HCT116 (cell line): ENCODE measurements at regions not wholly inside any gene's neighbourhood (a gene's known extent, or its start where the extent isn't known, plus 50 kb on each side); places are given as distances from the start of the nearest gene placed in this dataset.

Source experiments
- ATAC-seq: fragments of 200-7000 bp; cut with Tn5 transposase; 2 replicates; pipeline ENCODE4 v1.9.1; 2020; ENCODE audit warnings: mild to moderate bottlenecking, moderate library complexity
- BruUV-seq: library from RNA; stranded (reverse); fragments of 400-500 nt; replicated peaks from 2 replicates; lab custom pipeline; 2021; lab: Mats Ljungman, UMichigan
- CTCF ChIA-PET: fragments of 300-600 bp; sonication (Branson Sonifier 250); formaldehyde crosslinking; loops from one replicate; lab custom pipeline; 2021; ENCODE audit warnings: antibody characterized with exemption; lab: Charles Lee
- POLR2A ChIA-PET: fragments of 300-600, 350-600 bp; sonication (Branson Sonifier 250); formaldehyde crosslinking; loops from one replicate; lab custom pipeline; 2021; ENCODE audit warnings: antibody characterized with exemption; lab: Charles Lee
- RAD21 ChIA-PET, 2 experiments: fragments of 300-600 bp; sonication (Branson Sonifier 250); formaldehyde crosslinking; loops; one replicate each; lab custom pipeline; 2023; ENCODE audit warnings: low total read pairs in 2 of 2; ENCODE audit not compliant: uncharacterized antibody in 2 of 2, unreplicated experiment in 2 of 2, low non-redundant PET in 1 of 2; lab: Charles Lee
- DNase-seq: peaks from one replicate; pipeline ENCODE4 v3.0.0-alpha.2; 2010; ENCODE audit warnings: low read depth, low spot score
- H2AFZ ChIP-seq: fragments of 200-600 bp; shearing (Covaris generic), sonication (generic); 2 replicates; pipeline ENCODE4 v1.6.1; 2017; ENCODE audit warnings: low read depth, mixed run types, mixed read lengths, antibody characterized with exemption, low read length; ENCODE audit not compliant: poor library complexity, severe bottlenecking
- H3K27ac ChIP-seq: 2 replicates; pipeline ENCODE4 v1.5.1; 2012; ENCODE audit warnings: low read depth, low read length
- H3K27me3 ChIP-seq: fragments of 200-600 bp; sonication (generic); 2 replicates; pipeline ENCODE4 v1.6.1; 2016; ENCODE audit warnings: mixed run types, low read length, mixed read lengths; ENCODE audit not compliant: insufficient read depth
- H3K36me3 ChIP-seq, 2 experiments: fragments of 200-500 bp in 1 of 2; fragments of 200-600 bp in 1 of 2; sonication (Bioruptor generic) in 1 of 2; sonication (generic) in 1 of 2; 2 replicates each; pipeline versions ENCODE4 v1.5.1 to v1.6.1; 2014 to 2016; ENCODE audit warnings: low read length in 2 of 2, inconsistent platforms in 1 of 2, mixed read lengths in 1 of 2, mixed run types in 1 of 2; ENCODE audit not compliant: insufficient read depth in 2 of 2, control insufficient read depth in 1 of 2
- H3K4me1 ChIP-seq, 2 experiments: fragments of 200-600 bp in 1 of 2; sonication (generic) in 1 of 2; 2 replicates each; pipeline versions ENCODE4 v1.5.1 to v1.6.1; 2012 to 2017; ENCODE audit warnings: low read length in 2 of 2, inconsistent platforms in 1 of 2, mild to moderate bottlenecking in 1 of 2, mixed read lengths in 1 of 2, mixed run types in 1 of 2, moderate library complexity in 1 of 2; ENCODE audit not compliant: insufficient read depth in 2 of 2, control insufficient read depth in 1 of 2
- H3K4me2 ChIP-seq: fragments of 200-600 bp; sonication (generic); 2 replicates; pipeline ENCODE4 v1.6.1; 2017; ENCODE audit warnings: mixed run types, low read length, mixed read lengths
- H3K4me3 ChIP-seq, 2 experiments: fragments of 200-600 bp in 1 of 2; sonication (generic) in 1 of 2; replicated peaks in 1 of 2; 2 replicates each; pipeline ENCODE4 v1.5.1; 2011 to 2016; ENCODE audit warnings: low read length in 2 of 2, control low read depth in 1 of 2, low read depth in 1 of 2, mild to moderate bottlenecking in 1 of 2, mixed read lengths in 1 of 2, mixed run types in 1 of 2
- H3K79me2 ChIP-seq: fragments of 200-600 bp; sonication (generic); 2 replicates; pipeline ENCODE4 v1.6.1; 2017; ENCODE audit warnings: mild to moderate bottlenecking, mixed run types, low read length, moderate library complexity, mixed read lengths; ENCODE audit not compliant: insufficient read depth
- H3K9ac ChIP-seq: fragments of 200-600 bp; sonication (generic); 2 replicates; pipeline ENCODE4 v1.6.1; 2016; ENCODE audit warnings: low read length, mixed read lengths
- H3K9me2 ChIP-seq: fragments of 200-600 bp; sonication (generic), shearing (Covaris generic); 2 replicates; pipeline ENCODE4 v1.6.1; 2017; ENCODE audit warnings: mixed run types, mild to moderate bottlenecking, moderate library complexity; ENCODE audit not compliant: insufficient read depth
- H3K9me3 ChIP-seq, 2 experiments: fragments of 200-500 bp in 1 of 2; fragments of 200-600 bp in 1 of 2; sonication (Bioruptor generic) in 1 of 2; sonication (generic) in 1 of 2; 2 replicates each; pipeline ENCODE4 v1.6.1; 2014 to 2017; ENCODE audit warnings: low read length in 2 of 2, mixed read lengths in 2 of 2, inconsistent platforms in 1 of 2, low read depth in 1 of 2, mild to moderate bottlenecking in 1 of 2, mixed run types in 1 of 2, moderate library complexity in 1 of 2; ENCODE audit not compliant: control insufficient read depth in 1 of 2, insufficient read depth in 1 of 2
- H4K20me1 ChIP-seq: fragments of 200-600 bp; sonication (generic), shearing (Covaris generic); 2 replicates; pipeline ENCODE4 v1.6.1; 2017; ENCODE audit warnings: mixed run types, mild to moderate bottlenecking, moderate library complexity; ENCODE audit not compliant: insufficient read depth
- ATF3 ChIP-seq: IDR thresholded peaks from 2 replicates; pipeline ENCODE4 v1.6.1; 2012
- CBX3 ChIP-seq: IDR thresholded peaks from 2 replicates; pipeline ENCODE4 v1.6.1; 2012; ENCODE audit warnings: low read depth
- EGR1 ChIP-seq: IDR thresholded peaks from 2 replicates; pipeline ENCODE4 v1.6.1; 2012; ENCODE audit warnings: low read depth
- ELF1 ChIP-seq: IDR thresholded peaks from 2 replicates; pipeline ENCODE4 v1.6.1; 2012; ENCODE audit warnings: low read depth, borderline replicate concordance
- EZH2 ChIP-seq: fragments of 200-600 bp; sonication (generic); IDR thresholded peaks from 2 replicates; pipeline ENCODE4 v1.6.1; 2017; ENCODE audit warnings: antibody characterized with exemption, mixed run types
- FOSL1 ChIP-seq: IDR thresholded peaks from 2 replicates; pipeline ENCODE4 v1.6.1; 2012; ENCODE audit warnings: low read depth
- JUND ChIP-seq: IDR thresholded peaks from 2 replicates; pipeline ENCODE4 v1.6.1; 2012
- POLR2AphosphoS5 ChIP-seq: IDR thresholded peaks from 2 replicates; pipeline ENCODE4 v1.6.1; 2011; ENCODE audit warnings: mild to moderate bottlenecking, low read depth, low read length, moderate library complexity
- SIN3A ChIP-seq: IDR thresholded peaks from 2 replicates; pipeline ENCODE4 v1.6.1; 2012; ENCODE audit warnings: low read depth
- SRF ChIP-seq: IDR thresholded peaks from 2 replicates; pipeline ENCODE4 v1.6.1; 2012; ENCODE audit warnings: low read depth
- TCF7L2 ChIP-seq: IDR thresholded peaks from 2 replicates; pipeline ENCODE4 v1.7.0; 2011; ENCODE audit warnings: borderline replicate concordance, inconsistent platforms; ENCODE audit not compliant: insufficient read depth, insufficient read length; ENCODE audit errors: extremely low read depth
- YY1 ChIP-seq: IDR thresholded peaks from 2 replicates; pipeline ENCODE4 v1.6.1; 2011; ENCODE audit warnings: low read length, low read depth, moderate library complexity, mild to moderate bottlenecking; ENCODE audit not compliant: insufficient replicate concordance; ENCODE audit errors: extremely low read depth
- ZBTB33 ChIP-seq: IDR thresholded peaks from 2 replicates; pipeline ENCODE4 v1.6.1; 2011; ENCODE audit warnings: mild to moderate bottlenecking, low read length, moderate library complexity; ENCODE audit not compliant: insufficient replicate concordance; ENCODE audit errors: extremely low read depth
- ZFX ChIP-seq: fragments of 450-650 bp; IDR thresholded peaks from 2 replicates; pipeline ENCODE4 v1.6.1; 2017
- ZNF274 ChIP-seq: fragments of 200-500 bp; sonication (Bioruptor generic); IDR thresholded peaks from 2 replicates; pipeline ENCODE4 v1.6.1; 2014; ENCODE audit warnings: mild to moderate bottlenecking, low read depth, low read length, inconsistent platforms
- intact Hi-C: fragments of 100-400 bp; cut with micrococcal nuclease; formaldehyde crosslinking; loops from 2 replicates; pipeline ENCODE4 v1.10.0; 2022
- TF ChIP-seq, protein P1 (sequence below), 3 experiments: fragments of 200-600 bp in 1 of 3; sonication (generic) in 1 of 3; IDR thresholded peaks in 2 of 3; conservative IDR thresholded peaks in 1 of 3; 2 replicates each; pipeline ENCODE4 v1.5.1; 2012 to 2017; ENCODE audit warnings: low read depth in 2 of 3, low read length in 2 of 3, antibody characterized with exemption in 1 of 3, borderline replicate concordance in 1 of 3, control low read depth in 1 of 3, mild to moderate bottlenecking in 1 of 3, mixed read lengths in 1 of 3, mixed run types in 1 of 3, moderate library complexity in 1 of 3; ENCODE audit not compliant: insufficient read depth in 1 of 3
- TF ChIP-seq, protein P2 (sequence below): IDR thresholded peaks from 2 replicates; pipeline ENCODE4 v1.6.1; 2012

GRCh38 chr3:106261396-106261795 lies 392.6 kb upstream of the CBLB start (continued):
- no peak for TF ChIP-seq EGR1
- TF ChIP-seq, protein P1, sequence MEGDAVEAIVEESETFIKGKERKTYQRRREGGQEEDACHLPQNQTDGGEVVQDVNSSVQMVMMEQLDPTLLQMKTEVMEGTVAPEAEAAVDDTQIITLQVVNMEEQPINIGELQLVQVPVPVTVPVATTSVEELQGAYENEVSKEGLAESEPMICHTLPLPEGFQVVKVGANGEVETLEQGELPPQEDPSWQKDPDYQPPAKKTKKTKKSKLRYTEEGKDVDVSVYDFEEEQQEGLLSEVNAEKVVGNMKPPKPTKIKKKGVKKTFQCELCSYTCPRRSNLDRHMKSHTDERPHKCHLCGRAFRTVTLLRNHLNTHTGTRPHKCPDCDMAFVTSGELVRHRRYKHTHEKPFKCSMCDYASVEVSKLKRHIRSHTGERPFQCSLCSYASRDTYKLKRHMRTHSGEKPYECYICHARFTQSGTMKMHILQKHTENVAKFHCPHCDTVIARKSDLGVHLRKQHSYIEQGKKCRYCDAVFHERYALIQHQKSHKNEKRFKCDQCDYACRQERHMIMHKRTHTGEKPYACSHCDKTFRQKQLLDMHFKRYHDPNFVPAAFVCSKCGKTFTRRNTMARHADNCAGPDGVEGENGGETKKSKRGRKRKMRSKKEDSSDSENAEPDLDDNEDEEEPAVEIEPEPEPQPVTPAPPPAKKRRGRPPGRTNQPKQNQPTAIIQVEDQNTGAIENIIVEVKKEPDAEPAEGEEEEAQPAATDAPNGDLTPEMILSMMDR (IDR thresholded peaks at IDR 0.05 in 2 of 3, conservative IDR thresholded peaks at IDR 0.05 in 1 of 3; ENCODE audit: borderline replicate concordance in 1 of 3, insufficient read depth in 1 of 3, low read depth in 2 of 3, low read length in 2 of 3) = no peak

GRCh38 chr3:106261915-106262683 lies 393.3 kb upstream of the CBLB start:
- CTCF ChIA-PET = no interaction called here
- TF ChIP-seq, protein P2, sequence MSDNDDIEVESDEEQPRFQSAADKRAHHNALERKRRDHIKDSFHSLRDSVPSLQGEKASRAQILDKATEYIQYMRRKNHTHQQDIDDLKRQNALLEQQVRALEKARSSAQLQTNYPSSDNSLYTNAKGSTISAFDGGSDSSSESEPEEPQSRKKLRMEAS = no peak
- TF ChIP-seq FOSL1 (no peak), JUND (no peak), YY1 (no peak), POLR2AphosphoS5 (no peak), ZBTB33 (no peak), EZH2 (no peak), ZFX (no peak), CBX3 (no peak), ZNF274 (no peak), EGR1 (no peak), SIN3A (no peak), ELF1 (no peak), ATF3 (no peak), SRF (no peak), TCF7L2 (no peak)

More at GRCh38 chr3:106261915-106262683, 393.3 kb upstream of the CBLB start:
- Histone ChIP-seq H3K9me2 (no peaks in the 10 kb centered on the region; the same call in 1 of the 2 replicates), H3K79me2 (no peaks in the 10 kb centered on the region), H3K4me1 (no peaks in the 10 kb centered on the region), H3K27ac (no peak overlapping the region), H2AFZ (no peak overlapping the region), H3K9me3 (no peaks in the 10 kb centered on the region), H3K9ac (no peak overlapping the region), H4K20me1 (no peaks in the 10 kb centered on the region), H3K4me3 (no peak overlapping the region), H3K27me3 (no peaks in the 10 kb centered on the region), H3K4me2 (no peak overlapping the region), H3K36me3 (no peaks in the 10 kb centered on the region)
- intact Hi-C loops = no loop called here
- BruUV-seq = no TSS peak
- POLR2A ChIA-PET = no interaction called here
- ATAC-seq (no peak), DNase-seq (no peak)
- RAD21 ChIA-PET = no interaction called here
